ENCODE measurements at regions not wholly inside any gene's neighbourhood (a gene's known extent, or its start where the extent isn't known, plus 50 kb on each side); places are given as distances from the start of the nearest gene placed in this dataset.

DNA sequence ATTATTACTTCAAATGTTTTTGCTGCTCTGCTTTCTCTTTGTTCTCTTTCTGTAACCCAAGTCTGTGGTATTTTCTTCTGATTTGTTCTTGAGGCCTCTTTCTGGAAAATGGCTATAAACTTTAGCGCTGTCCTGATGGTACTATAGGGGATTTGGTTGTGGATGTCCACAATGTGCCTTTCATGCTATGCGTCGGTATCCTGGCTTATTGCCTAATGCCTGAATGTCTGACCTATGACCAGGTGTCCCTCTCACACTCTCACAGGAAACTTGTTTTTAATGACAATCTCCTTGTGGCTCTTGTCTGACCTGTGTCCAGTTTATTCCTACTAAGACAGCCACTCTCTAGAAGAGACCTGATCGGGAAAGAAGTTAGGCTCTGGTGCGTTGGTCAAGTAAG is 222.4 kb upstream of the NR3C2 start:
- ATAC-seq: no peak
- Histone ChIP-seq H3K27ac (no peak overlapping the region), H3K4me2 (no peak overlapping the region), H3K4me1 (no peaks in the 10 kb centered on the region), H3K9me3 (no peaks in the 10 kb centered on the region), H3K4me3 (no peak overlapping the region)
- CTCF ChIA-PET: no interaction called here
- 44% methylated on average over 5 of the region's 5 CpGs for WGBS (ENCODE audit: missing lambda C conversion rate)
- DNase-seq (ENCODE audit: low read depth in 1 of 2, low spot score in 1 of 2): no peak
- POLR2A ChIA-PET: no interaction called here
- no peak for TF ChIP-seq KDM1A (IDR thresholded peaks at IDR 0.05; ENCODE audit: low read depth)
- TF ChIP-seq ZC3H11A (IDR thresholded peaks at IDR 0.05): no peak
- TF ChIP-seq CBX2 (IDR thresholded peaks at IDR 0.05; ENCODE audit: borderline replicate concordance, low read depth): no peak
- TF ChIP-seq, protein P1, sequence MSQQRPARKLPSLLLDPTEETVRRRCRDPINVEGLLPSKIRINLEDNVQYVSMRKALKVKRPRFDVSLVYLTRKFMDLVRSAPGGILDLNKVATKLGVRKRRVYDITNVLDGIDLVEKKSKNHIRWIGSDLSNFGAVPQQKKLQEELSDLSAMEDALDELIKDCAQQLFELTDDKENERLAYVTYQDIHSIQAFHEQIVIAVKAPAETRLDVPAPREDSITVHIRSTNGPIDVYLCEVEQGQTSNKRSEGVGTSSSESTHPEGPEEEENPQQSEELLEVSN (IDR thresholded peaks at IDR 0.05; ENCODE audit: borderline replicate concordance, low read depth): no peak
- TF ChIP-seq PHF8 (IDR thresholded peaks at IDR 0.05; ENCODE audit: borderline replicate concordance, low read depth): no peak
- no peak for TF ChIP-seq POLR2A (IDR thresholded peaks at IDR 0.05; ENCODE audit: low read length)
- TF ChIP-seq RNF2 (IDR thresholded peaks at IDR 0.05; ENCODE audit: borderline replicate concordance, low read depth): no peak
- TF ChIP-seq BHLHE40 (IDR thresholded peaks at IDR 0.05; ENCODE audit: low read depth, low read length): no peak
- no peak for TF ChIP-seq CEBPB (IDR thresholded peaks at IDR 0.05)
- TF ChIP-seq CHD4 (IDR thresholded peaks at IDR 0.05; ENCODE audit: borderline replicate concordance): no peak
- no peak for TF ChIP-seq CBX8 (IDR thresholded peaks at IDR 0.05)
- TF ChIP-seq SMC3 (IDR thresholded peaks at IDR 0.05): no peak
- TF ChIP-seq, protein P2, sequence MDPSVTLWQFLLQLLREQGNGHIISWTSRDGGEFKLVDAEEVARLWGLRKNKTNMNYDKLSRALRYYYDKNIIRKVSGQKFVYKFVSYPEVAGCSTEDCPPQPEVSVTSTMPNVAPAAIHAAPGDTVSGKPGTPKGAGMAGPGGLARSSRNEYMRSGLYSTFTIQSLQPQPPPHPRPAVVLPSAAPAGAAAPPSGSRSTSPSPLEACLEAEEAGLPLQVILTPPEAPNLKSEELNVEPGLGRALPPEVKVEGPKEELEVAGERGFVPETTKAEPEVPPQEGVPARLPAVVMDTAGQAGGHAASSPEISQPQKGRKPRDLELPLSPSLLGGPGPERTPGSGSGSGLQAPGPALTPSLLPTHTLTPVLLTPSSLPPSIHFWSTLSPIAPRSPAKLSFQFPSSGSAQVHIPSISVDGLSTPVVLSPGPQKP (IDR thresholded peaks at IDR 0.05; ENCODE audit: low read depth, low read length): no peak
- no peak for TF ChIP-seq CHD2 (IDR thresholded peaks at IDR 0.05; ENCODE audit: low read length, partially characterized antibody)
- no peak for TF ChIP-seq JUNB (IDR thresholded peaks at IDR 0.05)
- TF ChIP-seq ZFP36 (IDR thresholded peaks at IDR 0.05; ENCODE audit: borderline replicate concordance, partially characterized antibody): no peak
- FAIRE-seq: no peak

DNA sequence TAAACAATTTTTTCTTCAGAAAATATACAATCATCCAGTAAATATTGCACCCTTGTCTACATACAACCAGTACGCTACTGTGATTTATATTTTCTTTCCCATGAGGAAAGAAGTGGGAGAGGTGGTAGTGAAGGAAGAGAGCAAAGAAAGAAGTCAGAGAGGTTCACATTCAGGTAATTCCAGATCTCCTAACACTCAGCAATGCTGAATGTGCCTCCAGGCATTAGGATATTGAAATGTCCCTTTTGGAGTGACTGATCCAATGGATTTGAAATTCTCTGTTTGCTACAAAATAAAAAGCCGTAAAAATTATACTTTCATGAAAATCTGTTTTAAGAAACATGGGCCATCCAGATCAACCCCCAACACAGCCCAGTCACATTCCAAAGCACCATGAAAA is 211.9 kb upstream of the NR3C2 start:
- TF ChIP-seq, protein P3, sequence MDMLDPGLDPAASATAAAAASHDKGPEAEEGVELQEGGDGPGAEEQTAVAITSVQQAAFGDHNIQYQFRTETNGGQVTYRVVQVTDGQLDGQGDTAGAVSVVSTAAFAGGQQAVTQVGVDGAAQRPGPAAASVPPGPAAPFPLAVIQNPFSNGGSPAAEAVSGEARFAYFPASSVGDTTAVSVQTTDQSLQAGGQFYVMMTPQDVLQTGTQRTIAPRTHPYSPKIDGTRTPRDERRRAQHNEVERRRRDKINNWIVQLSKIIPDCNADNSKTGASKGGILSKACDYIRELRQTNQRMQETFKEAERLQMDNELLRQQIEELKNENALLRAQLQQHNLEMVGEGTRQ (IDR thresholded peaks at IDR 0.05): no peak
- TF ChIP-seq TP53 (CRISPR knock-in tag; IDR thresholded peaks at IDR 0.05) (no peak), HOXA7 (CRISPR knock-in tag; IDR thresholded peaks at IDR 0.05) (no peak), RARB (CRISPR knock-in tag; IDR thresholded peaks at IDR 0.05) (no peak), RCOR1 (IDR thresholded peaks at IDR 0.05; ENCODE audit: low read depth, low read length) (no peak), NPAS2 (CRISPR knock-in tag; IDR thresholded peaks at IDR 0.05; ENCODE audit: borderline replicate concordance) (no peak), RNF2 (IDR thresholded peaks at IDR 0.05; ENCODE audit: borderline replicate concordance, low read depth) (no peak), JUN (IDR thresholded peaks at IDR 0.05) (no peak), PHF8 (IDR thresholded peaks at IDR 0.05; ENCODE audit: borderline replicate concordance, low read depth) (no peak), POLR2AphosphoS2 (conservative IDR thresholded peaks at IDR 0.05; ENCODE audit: low read length) (no peak), CBX2 (IDR thresholded peaks at IDR 0.05; ENCODE audit: borderline replicate concordance, low read depth) (no peak), ESRRA (IDR thresholded peaks at IDR 0.05; ENCODE audit: borderline replicate concordance, low read length) (no peak), HOXB13 (CRISPR knock-in tag; IDR thresholded peaks at IDR 0.05; ENCODE audit: low read depth) (no peak)
- CTCF ChIA-PET: no interaction called here
- Histone ChIP-seq H3K27ac (no peak overlapping the region), H3K4me1 (no peaks in the 10 kb centered on the region), H3K9me3 (no peaks in the 10 kb centered on the region), H3K4me2 (no peak overlapping the region), H3K4me3 (no peak overlapping the region)
- no peak for ATAC-seq
- POLR2A ChIA-PET: no interaction called here
- FAIRE-seq: no peak
- WGBS (ENCODE audit: missing lambda C conversion rate): 47% methylated on average over 2 of the region's 2 CpGs
- DNase-seq (ENCODE audit: low read depth in 1 of 2, low spot score in 1 of 2): no peak
